OCI-LY1 (cell line): ENCODE measurements at regions not wholly inside any gene's neighbourhood (a gene's known extent, or its start where the extent isn't known, plus 50 kb on each side); places are given as distances from the start of the nearest gene placed in this dataset.

ENCODE experiments used
- H2AFZ ChIP-seq: fragments of 200-600 bp; sonication (generic), shearing (Covaris generic); 2 replicates; pipeline ENCODE4 v1.6.0; 2014; ENCODE audit warnings: antibody characterized with exemption, mild to moderate bottlenecking, low read length
- H3F3A ChIP-seq: fragments of 200-600 bp; sonication (generic), shearing (Covaris generic); 2 replicates; pipeline ENCODE4 v1.6.0; 2014; ENCODE audit warnings: mild to moderate bottlenecking, antibody characterized with exemption, low read length, moderate library complexity; ENCODE audit not compliant: insufficient read depth
- H3K27ac ChIP-seq: fragments of 200-600 bp; sonication (generic); 2 replicates; pipeline ENCODE4 v1.5.1; 2014; ENCODE audit warnings: low read length, mixed run types, mild to moderate bottlenecking, low read depth; ENCODE audit not compliant: poor library complexity, severe bottlenecking
- H3K27me3 ChIP-seq: fragments of 200-600 bp; sonication (generic); 2 replicates; pipeline ENCODE4 v1.6.0; 2014; ENCODE audit warnings: antibody characterized with exemption, mild to moderate bottlenecking, low read length, moderate library complexity; ENCODE audit not compliant: insufficient read depth
- H3K36me3 ChIP-seq: fragments of 200-600 bp; sonication (generic); 2 replicates; pipeline ENCODE4 v1.6.1; 2014; ENCODE audit warnings: mild to moderate bottlenecking, antibody characterized with exemption, low read length, moderate library complexity, mixed read lengths; ENCODE audit not compliant: insufficient read depth
- H3K4me1 ChIP-seq: fragments of 200-600 bp; sonication (generic); 2 replicates; pipeline ENCODE4 v1.5.1; 2014; ENCODE audit warnings: mild to moderate bottlenecking, low read length, moderate library complexity; ENCODE audit not compliant: insufficient read depth, severe bottlenecking
- H3K4me2 ChIP-seq: fragments of 200-600 bp; sonication (generic), shearing (Covaris generic); 2 replicates; pipeline ENCODE4 v1.6.1; 2014; ENCODE audit warnings: low read length
- H3K4me3 ChIP-seq: fragments of 200-600 bp; sonication (generic); 2 replicates; pipeline ENCODE4 v1.5.1; 2014; ENCODE audit warnings: low read length, low read depth, mild to moderate bottlenecking, mixed read lengths; ENCODE audit not compliant: poor library complexity, severe bottlenecking
- H3K79me2 ChIP-seq: fragments of 200-600 bp; shearing (Covaris generic); 2 replicates; pipeline ENCODE4 v1.6.1; 2016; ENCODE audit warnings: mixed run types, low read length, mixed read lengths; ENCODE audit not compliant: insufficient read depth
- H3K9ac ChIP-seq: fragments of 200-600 bp; sonication (generic), shearing (Covaris generic); 2 replicates; pipeline ENCODE4 v1.6.1; 2014; ENCODE audit warnings: mild to moderate bottlenecking, low read length, mixed read lengths
- H3K9me2 ChIP-seq: fragments of 200-600 bp; sonication (generic), shearing (Covaris generic); 2 replicates; pipeline ENCODE4 v1.6.1; 2014; ENCODE audit warnings: low read depth, mild to moderate bottlenecking, low read length, mixed read lengths
- H3K9me3 ChIP-seq: fragments of 200-600 bp; shearing (Covaris generic); 2 replicates; pipeline ENCODE4 v1.6.1; 2014; ENCODE audit warnings: low read length, mixed read lengths
- H4K20me1 ChIP-seq: fragments of 200-600 bp; sonication (generic), shearing (Covaris generic); 2 replicates; pipeline ENCODE4 v1.6.0; 2016; ENCODE audit warnings: mild to moderate bottlenecking, low read length; ENCODE audit not compliant: insufficient read depth
- CTCF ChIP-seq: fragments of 200-600 bp; sonication (generic), shearing (Covaris generic); IDR thresholded peaks from 2 replicates; pipeline ENCODE4 v1.5.1; 2017; ENCODE audit warnings: mild to moderate bottlenecking, antibody characterized with exemption, low read length, moderate library complexity, mixed read lengths
- EZH2 ChIP-seq: fragments of 200-600 bp; sonication (generic), shearing (Covaris generic); IDR thresholded peaks from 2 replicates; pipeline ENCODE4 v1.8.0; 2017; ENCODE audit warnings: borderline replicate concordance, mixed run types, mild to moderate bottlenecking, antibody characterized with exemption, low read length, moderate library complexity, mixed read lengths

- Histone ChIP-seq H2AFZ (no peak overlapping the region), H3K9me3 (no peaks in the 10 kb centered on the region), H3K27ac (no peak overlapping the region), H3K36me3 (no peaks in the 10 kb centered on the region), H3K9ac (no peak overlapping the region), H4K20me1 (no peaks in the 10 kb centered on the region), H3K27me3 (no peaks in the 10 kb centered on the region), H3K4me2 (no peak overlapping the region), H3K4me3 (no peak overlapping the region), H3K9me2 (no peaks in the 10 kb centered on the region), H3F3A (no peaks in the 10 kb centered on the region), H3K79me2 (no peaks in the 10 kb centered on the region), H3K4me1 (no peaks in the 10 kb centered on the region)
- TF ChIP-seq CTCF (no peak), EZH2 (no peak)
Observed at GRCh38 chr12:130066742-130067141, 95.5 kb upstream of the FZD10 start.

GRCh38 chr12:130068741-130069140, 93.5 kb upstream of the FZD10 start:
- Histone ChIP-seq H3F3A (no peaks in the 10 kb centered on the region), H3K4me1 (no peaks in the 10 kb centered on the region), H3K9ac (no peak overlapping the region), H3K9me2 (no peaks in the 10 kb centered on the region), H3K4me2 (no peak overlapping the region), H3K79me2 (no peaks in the 10 kb centered on the region), H3K27me3 (no peaks in the 10 kb centered on the region), H4K20me1 (no peaks in the 10 kb centered on the region), H3K36me3 (no peaks in the 10 kb centered on the region), H3K4me3 (no peak overlapping the region), H3K27ac (no peak overlapping the region), H3K9me3 (no peaks in the 10 kb centered on the region), H2AFZ (no peak overlapping the region)
- TF ChIP-seq CTCF (no peak), EZH2 (no peak)

- Histone ChIP-seq H3F3A (no peaks in the 10 kb centered on the region), H3K27me3 (no peaks in the 10 kb centered on the region), H4K20me1 (no peaks in the 10 kb centered on the region), H3K4me1 (no peaks in the 10 kb centered on the region), H3K4me3 (no peak overlapping the region), H2AFZ (no peak overlapping the region), H3K9me2 (no peaks in the 10 kb centered on the region), H3K9ac (no peak overlapping the region), H3K9me3 (no peaks in the 10 kb centered on the region), H3K79me2 (no peaks in the 10 kb centered on the region), H3K4me2 (no peak overlapping the region), H3K36me3 (no peaks in the 10 kb centered on the region), H3K27ac (no peak overlapping the region)
- TF ChIP-seq CTCF (no peak), EZH2 (no peak)
Observed at GRCh38 chr12:130070126-130070611, 92.1 kb upstream of the FZD10 start.
